ENCODE measurements at regions not wholly inside any gene's neighbourhood (a gene's known extent, or its start where the extent isn't known, plus 50 kb on each side); places are given as distances from the start of the nearest gene placed in this dataset.

DNA sequence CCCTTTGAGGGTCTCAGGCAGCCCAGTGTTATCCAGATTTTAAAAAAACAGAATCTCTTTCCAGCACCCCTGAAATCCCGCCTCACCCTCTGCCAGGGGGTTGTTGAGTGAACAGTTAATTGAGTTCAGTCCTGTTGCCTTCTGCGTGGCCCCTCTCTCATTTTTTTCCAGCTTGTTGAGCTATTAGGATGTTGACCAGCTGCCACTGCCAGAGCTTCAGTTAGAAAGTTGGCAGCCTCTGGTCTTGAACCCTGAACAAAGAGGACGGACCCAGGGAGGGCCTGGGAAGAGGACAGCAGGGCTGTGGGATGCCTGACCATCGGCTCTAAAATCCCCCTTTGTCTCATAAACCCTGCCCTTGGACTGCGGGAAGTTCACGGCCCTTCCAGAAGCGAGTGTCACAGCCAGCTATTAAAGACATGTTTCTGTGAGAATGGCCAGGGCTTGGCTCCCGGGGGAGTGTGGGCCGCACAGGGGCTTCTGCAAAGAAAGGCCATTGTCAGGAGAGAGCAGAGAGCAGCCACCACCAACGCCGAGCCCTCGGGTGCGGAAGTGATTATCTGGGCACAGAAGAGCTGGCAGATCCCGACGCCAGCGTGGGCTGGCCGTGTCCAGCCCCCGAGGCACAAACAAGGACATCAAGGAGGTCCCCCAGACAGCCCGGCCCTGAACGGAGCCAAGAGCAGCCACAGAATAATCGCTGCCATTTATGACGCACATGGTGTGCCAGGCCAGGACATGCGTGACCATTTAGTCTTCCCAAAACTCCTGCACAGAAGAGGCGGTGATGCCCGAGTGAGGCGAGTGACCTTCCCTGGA lies 189.0 kb downstream of the ANKRD60 start:
- TF ChIP-seq SPI1 (IDR thresholded peaks at IDR 0.05; ENCODE audit: low read depth, low read length) (no peak), POLR2A (IDR thresholded peaks at IDR 0.05; ENCODE audit: low read depth, low read length) (no peak), TAF1 (IDR thresholded peaks at IDR 0.05; ENCODE audit: low read depth, low read length) (no peak), PAX5 (IDR thresholded peaks at IDR 0.05; ENCODE audit: insufficient read depth, low read length, severe bottlenecking) (no peak), POLR2AphosphoS5 (IDR thresholded peaks at IDR 0.05; ENCODE audit: low read depth, low read length) (no peak)

All from GM12891 (cell line).